ENCODE measurements at regions not wholly inside any gene's neighbourhood (a gene's known extent, or its start where the extent isn't known, plus 50 kb on each side); places are given as distances from the start of the nearest gene placed in this dataset.

GRCh38 chr3:30309961-30310954 lies 296.1 kb upstream of the TGFBR2 start:
- TF ChIP-seq, protein P1, sequence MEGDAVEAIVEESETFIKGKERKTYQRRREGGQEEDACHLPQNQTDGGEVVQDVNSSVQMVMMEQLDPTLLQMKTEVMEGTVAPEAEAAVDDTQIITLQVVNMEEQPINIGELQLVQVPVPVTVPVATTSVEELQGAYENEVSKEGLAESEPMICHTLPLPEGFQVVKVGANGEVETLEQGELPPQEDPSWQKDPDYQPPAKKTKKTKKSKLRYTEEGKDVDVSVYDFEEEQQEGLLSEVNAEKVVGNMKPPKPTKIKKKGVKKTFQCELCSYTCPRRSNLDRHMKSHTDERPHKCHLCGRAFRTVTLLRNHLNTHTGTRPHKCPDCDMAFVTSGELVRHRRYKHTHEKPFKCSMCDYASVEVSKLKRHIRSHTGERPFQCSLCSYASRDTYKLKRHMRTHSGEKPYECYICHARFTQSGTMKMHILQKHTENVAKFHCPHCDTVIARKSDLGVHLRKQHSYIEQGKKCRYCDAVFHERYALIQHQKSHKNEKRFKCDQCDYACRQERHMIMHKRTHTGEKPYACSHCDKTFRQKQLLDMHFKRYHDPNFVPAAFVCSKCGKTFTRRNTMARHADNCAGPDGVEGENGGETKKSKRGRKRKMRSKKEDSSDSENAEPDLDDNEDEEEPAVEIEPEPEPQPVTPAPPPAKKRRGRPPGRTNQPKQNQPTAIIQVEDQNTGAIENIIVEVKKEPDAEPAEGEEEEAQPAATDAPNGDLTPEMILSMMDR (IDR thresholded peaks at IDR 0.05; ENCODE audit: insufficient read depth, low read length, poor library complexity, severe bottlenecking): no peak
- Histone ChIP-seq H3K36me3 (ENCODE audit: control insufficient read depth, insufficient read depth, low read length) (no peaks in the 10 kb centered on the region), H3K27me3 (ENCODE audit: control insufficient read depth, insufficient read depth, low read length) (no peaks in the 10 kb centered on the region), H3K4me3 (ENCODE audit: low read depth, low read length) (no peak overlapping the region)
- DNase-seq (ENCODE audit: low read depth): no peak

GRCh38 chr3:30311781-30312180 lies 294.6 kb upstream of the TGFBR2 start:
- TF ChIP-seq, protein P1 (IDR thresholded peaks at IDR 0.05; ENCODE audit: insufficient read depth, low read length, poor library complexity, severe bottlenecking): no peak

GRCh38 chr3:30313840-30314239 lies 292.6 kb upstream of the TGFBR2 start:
- H3K36me3 ChIP-seq (ENCODE audit: control insufficient read depth, insufficient read depth, low read length): no peaks in the 10 kb centered on the region
- H3K4me3 ChIP-seq (ENCODE audit: low read depth, low read length): no peak overlapping the region
- no peaks in the 10 kb centered on the region for H3K27me3 ChIP-seq (ENCODE audit: control insufficient read depth, insufficient read depth, low read length)
- DNase-seq (ENCODE audit: low read depth): no peak
- TF ChIP-seq, protein P1 (IDR thresholded peaks at IDR 0.05; ENCODE audit: insufficient read depth, low read length, poor library complexity, severe bottlenecking): no peak

More at GRCh38 chr3:30311781-30312180, 294.6 kb upstream of the TGFBR2 start:
- H3K4me3 ChIP-seq (ENCODE audit: low read depth, low read length): no peak overlapping the region
- no peaks in the 10 kb centered on the region for H3K36me3 ChIP-seq (ENCODE audit: control insufficient read depth, insufficient read depth, low read length)
- H3K27me3 ChIP-seq (ENCODE audit: control insufficient read depth, insufficient read depth, low read length): no peaks in the 10 kb centered on the region
- DNase-seq (ENCODE audit: low read depth): no peak

DNA sequence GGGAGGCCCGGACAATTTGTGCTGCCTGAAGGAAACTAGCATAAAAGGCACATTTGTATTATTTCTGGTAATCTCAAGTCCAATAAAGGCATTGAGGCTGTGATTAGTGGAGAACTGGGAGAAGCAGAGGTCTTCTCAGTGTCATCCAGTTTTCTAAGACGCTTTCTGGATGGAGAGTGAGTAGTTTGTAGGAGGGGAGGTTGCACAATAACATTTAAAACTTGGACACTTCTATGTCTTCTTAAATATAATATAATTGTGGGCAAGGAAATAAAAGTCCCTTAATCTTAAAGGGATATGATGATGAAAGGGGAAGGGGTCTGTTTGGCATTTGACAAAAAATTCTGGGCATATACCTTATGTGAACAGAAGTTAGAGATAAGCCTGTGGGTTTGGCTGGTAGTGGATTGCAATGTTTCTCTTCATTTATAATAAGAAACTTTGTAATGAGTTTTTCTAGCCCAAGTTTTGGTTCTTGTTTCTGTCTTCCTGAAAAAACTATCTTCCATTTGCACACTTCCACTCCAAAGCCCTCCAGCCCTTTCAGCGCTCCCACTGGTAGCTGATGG lies 291.6 kb upstream of the TGFBR2 start:
- TF ChIP-seq, protein P1 (IDR thresholded peaks at IDR 0.05; ENCODE audit: insufficient read depth, low read length, poor library complexity, severe bottlenecking): no peak
- no peak overlapping the region for H3K4me3 ChIP-seq (ENCODE audit: low read depth, low read length)
- no peaks in the 10 kb centered on the region for H3K27me3 ChIP-seq (ENCODE audit: control insufficient read depth, insufficient read depth, low read length)
- no peaks in the 10 kb centered on the region for H3K36me3 ChIP-seq (ENCODE audit: control insufficient read depth, insufficient read depth, low read length)
- no peak for DNase-seq (ENCODE audit: low read depth)

DNA sequence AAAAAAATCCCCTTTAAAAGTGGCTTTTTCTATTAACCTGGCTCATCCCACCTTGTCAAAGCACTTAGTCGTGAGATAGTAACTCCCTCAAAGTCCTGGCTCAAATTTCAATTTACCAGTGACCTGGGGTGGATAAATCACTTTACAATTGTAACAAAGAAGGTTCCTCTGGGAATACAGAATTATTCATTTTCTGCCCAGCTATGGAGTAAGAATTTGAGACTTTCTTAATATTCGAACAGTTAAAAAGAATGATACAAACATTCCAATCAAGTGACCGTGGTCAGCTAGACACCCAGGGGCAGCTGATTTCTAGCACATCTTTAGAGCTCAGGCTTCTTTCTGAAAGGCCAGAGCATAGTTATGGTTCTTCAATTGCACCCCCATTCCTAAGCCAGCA lies 291.0 kb upstream of the TGFBR2 start:
- DNase-seq (ENCODE audit: low read depth): no peak
- no peaks in the 10 kb centered on the region for H3K27me3 ChIP-seq (ENCODE audit: control insufficient read depth, insufficient read depth, low read length)
- no peak overlapping the region for H3K4me3 ChIP-seq (ENCODE audit: low read depth, low read length)
- H3K36me3 ChIP-seq (ENCODE audit: control insufficient read depth, insufficient read depth, low read length): no peaks in the 10 kb centered on the region
- TF ChIP-seq, protein P1 (IDR thresholded peaks at IDR 0.05; ENCODE audit: insufficient read depth, low read length, poor library complexity, severe bottlenecking): no peak
